Inflammatory macrophage (primary cell): ENCODE measurements at regions not wholly inside any gene's neighbourhood (a gene's known extent, or its start where the extent isn't known, plus 50 kb on each side); places are given as distances from the start of the nearest gene placed in this dataset.
"Not testable (repeated sequence)": the region's sequence is repeated elsewhere in the genome, so short reads cannot be mapped to it uniquely, and the experiment has no call there.

Source experiments
- DNase-seq, 2 donors: peaks; one replicate each; pipeline ENCODE4 v3.0.0-alpha.2; 2020 to 2022

GRCh38 chr2:147603447-147603846 is 241.4 kb upstream of the ACVR2A start:
- DNase-seq: no peak

DNA sequence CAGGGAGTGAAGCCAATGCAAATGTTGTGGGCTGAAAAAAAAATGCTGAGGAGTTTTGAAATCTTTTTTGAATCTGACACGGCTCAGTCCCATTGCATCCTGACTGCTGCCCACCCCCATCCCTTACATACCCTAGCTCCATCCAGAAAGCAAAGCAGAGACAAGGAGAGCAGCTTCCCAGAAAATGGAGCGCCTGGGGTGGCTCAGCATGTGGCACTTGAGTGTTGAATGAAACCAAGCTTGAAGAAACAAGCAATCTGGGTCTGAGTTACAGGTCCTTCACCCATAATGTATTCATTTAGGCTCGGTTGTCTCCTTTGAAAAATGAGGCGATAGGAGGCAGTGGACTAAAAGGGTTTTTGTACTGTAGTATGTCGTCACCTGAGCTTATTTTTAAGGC is 244.2 kb upstream of the ACVR2A start:
- DNase-seq: no peak

GRCh38 chr2:147600223-147600622 is 244.6 kb upstream of the ACVR2A start:
- DNase-seq: no peak

- no peak for DNase-seq
These were observed 249.6 kb upstream of the ACVR2A start for GRCh38 chr2:147595200-147595599.

DNA sequence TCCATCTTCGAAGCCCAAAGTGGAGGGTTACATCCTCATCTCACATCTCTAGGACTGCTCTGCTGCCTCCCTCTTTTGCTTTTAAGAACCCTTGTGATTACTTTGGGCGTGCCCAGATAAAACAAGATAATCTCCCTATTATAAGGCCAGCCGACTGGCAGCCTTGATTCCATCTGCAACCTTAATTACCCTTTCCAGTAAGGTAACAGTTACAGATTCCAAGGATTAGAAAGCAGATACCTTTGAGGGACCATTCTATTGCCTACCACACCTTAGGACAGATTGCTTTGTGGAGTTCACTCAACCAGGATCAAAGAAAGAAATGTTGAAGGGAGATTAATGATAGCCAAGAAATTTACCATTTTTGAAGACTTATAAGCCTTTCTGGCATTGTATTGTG is 250.8 kb upstream of the ACVR2A start:
- no peak for DNase-seq

- not testable (repeated sequence) for DNase-seq
These were observed 252.0 kb upstream of the ACVR2A start for GRCh38 chr2:147592784-147593183.

DNA sequence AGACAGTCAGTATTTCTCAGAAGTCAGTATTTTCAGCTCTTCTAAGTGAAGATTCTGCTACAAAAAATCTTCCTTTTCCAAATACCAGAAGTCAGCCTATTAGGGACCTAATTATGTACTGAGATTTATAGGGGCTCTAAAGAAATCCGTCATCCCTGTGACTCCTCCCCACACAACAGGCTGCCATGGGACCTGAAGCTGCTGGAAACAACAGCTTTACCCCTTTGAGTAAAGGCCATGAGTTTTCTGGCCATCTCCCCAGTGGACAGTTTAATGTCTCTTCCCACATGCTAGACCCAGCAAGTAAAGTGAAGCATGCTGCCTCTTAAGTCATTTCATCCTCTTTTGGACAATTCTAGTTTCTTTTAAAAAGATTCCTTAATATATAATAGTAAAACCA is 255.7 kb upstream of the ACVR2A start:
- no peak for DNase-seq

DNA sequence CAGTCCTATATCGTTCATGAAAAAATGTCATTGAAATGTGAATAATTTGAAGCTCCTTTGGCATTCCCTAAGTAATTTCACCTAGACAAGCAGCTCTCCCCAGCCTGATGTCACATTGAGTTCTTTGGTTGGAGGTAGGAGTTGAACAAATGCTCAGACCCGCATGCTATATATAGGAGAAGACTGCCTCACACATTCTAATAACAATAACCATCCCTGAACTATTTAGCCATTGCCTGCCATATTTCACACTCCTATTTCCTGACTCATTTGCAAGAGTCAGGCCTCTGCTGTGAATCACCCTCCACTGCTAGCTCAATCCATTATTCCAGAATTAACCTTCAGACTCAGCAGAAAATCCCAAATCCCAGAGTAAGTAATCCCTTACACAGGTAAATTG is 256.6 kb upstream of the ACVR2A start:
- DNase-seq: no peak

GRCh38 chr2:147578529-147578928 is 266.3 kb upstream of the ACVR2A start:
- no peak for DNase-seq

GRCh38 chr2:147577998-147578380 is 266.8 kb upstream of the ACVR2A start:
- DNase-seq: peak in 1 of 2 donors; percentile 16

GRCh38 chr2:147577323-147577997 is 267.4 kb upstream of the ACVR2A start:
- no peak for DNase-seq

GRCh38 chr2:147575106-147575505 is 269.7 kb upstream of the ACVR2A start:
- no peak for DNase-seq

DNA sequence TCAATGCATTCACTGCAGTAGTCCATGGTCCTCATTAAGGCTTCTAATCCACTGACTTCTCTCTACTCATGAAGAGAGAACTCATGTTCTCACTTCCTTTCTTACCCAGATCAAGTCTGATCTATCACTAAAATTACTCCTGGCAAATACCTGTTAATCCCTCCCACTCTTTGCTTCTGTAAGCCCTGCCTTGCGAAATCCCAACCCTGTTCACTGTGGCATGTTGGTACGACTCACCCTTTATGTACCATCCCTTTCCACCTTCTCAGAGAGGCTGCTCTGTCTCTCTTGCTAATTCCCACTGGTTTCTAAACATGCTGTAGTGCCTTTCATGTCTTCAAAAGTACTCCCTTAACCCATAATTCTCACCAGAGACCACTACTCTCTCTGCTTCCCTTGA is 272.2 kb upstream of the ACVR2A start:
- DNase-seq: no peak

GRCh38 chr2:147569426-147569825 is 275.4 kb upstream of the ACVR2A start:
- no peak for DNase-seq

- DNase-seq: no peak
These were observed 276.7 kb upstream of the ACVR2A start for GRCh38 chr2:147568109-147568508.

GRCh38 chr2:147567136-147567535 is 277.7 kb upstream of the ACVR2A start:
- DNase-seq: no peak

DNA sequence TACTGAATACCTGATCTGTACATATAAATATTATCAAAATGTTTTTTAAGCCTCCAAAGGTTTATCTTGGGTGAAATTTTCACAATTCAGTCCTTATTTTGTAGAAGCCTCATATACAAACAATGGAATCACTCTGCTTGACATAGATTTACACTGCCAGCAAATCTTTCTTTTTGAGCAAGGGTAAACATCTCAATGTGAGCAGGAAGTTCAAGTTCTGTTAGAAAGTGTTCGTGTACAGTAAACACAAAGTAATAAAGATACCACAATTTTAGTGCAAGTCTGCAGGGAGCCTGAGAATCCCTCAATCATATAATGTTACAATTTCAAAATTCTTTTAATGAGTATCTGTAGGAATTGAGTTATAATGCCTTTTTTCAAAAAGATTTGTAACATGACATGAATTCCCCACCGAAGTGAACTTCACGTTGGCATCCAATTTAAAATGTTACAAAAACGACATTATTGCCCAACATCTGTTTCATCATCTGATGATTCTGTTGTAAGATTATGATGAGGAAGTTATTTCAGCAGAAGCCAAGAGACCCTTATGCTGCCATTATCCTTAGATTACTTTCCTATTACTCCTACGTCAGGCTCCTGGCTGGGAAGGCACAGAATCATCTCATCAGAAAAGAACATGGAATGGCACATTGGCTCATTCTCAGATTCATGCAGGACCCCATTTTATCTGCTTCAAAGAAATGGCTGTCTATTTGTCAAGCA is 283.9 kb upstream of the ACVR2A start:
- peak; percentile 62 to 95 for DNase-seq

GRCh38 chr2:147559070-147559725 is 285.6 kb upstream of the ACVR2A start:
- DNase-seq: no peak

- DNase-seq: no peak
These were observed 286.2 kb upstream of the ACVR2A start for GRCh38 chr2:147558620-147559019.

GRCh38 chr2:147554521-147555107 is 290.2 kb upstream of the ACVR2A start:
- no peak for DNase-seq

DNA sequence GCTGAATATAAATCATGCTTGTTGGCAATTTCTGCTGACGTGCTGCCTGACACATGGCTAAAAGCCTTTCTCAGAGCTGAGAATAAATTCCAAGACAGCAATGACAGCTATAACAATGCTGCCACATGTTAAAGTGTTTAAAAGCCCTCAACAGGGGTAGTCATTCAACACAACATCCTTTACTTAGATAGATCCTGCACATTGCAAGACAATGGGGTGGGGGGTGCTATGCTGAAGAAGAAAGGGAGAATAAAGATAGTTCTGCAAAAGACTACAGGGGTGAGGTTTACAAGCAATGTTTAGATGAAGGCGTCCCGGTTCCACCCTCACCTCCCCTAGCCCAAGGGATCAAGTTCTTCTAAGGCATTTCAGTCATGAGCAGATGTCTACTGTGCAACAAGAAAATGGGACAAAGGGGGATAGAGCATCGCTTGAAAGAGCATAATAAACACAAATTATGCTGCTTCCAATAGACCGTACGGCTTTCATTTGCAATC is 291.0 kb upstream of the ACVR2A start:
- no peak for DNase-seq

- DNase-seq: no peak
These were observed 293.7 kb upstream of the ACVR2A start for GRCh38 chr2:147550995-147551731.

GRCh38 chr2:147549054-147549453 is 295.8 kb upstream of the ACVR2A start:
- no peak for DNase-seq
